ES-I3 (cell line): ENCODE measurements at regions not wholly inside any gene's neighbourhood (a gene's known extent, or its start where the extent isn't known, plus 50 kb on each side); places are given as distances from the start of the nearest gene placed in this dataset.
A peak's percentile ranks its signal among the peaks of the same experiment; 100 is the strongest.

Source experiments
- H3K36me3 ChIP-seq: 2 replicates; pipeline ENCODE4 v1.6.1; 2013; ENCODE audit warnings: mild to moderate bottlenecking, low read length, control low read depth, moderate library complexity; ENCODE audit not compliant: insufficient read depth
- H3K4me1 ChIP-seq: 2 replicates; pipeline ENCODE4 v1.6.1; 2013; ENCODE audit warnings: mild to moderate bottlenecking, control low read depth, low read length; ENCODE audit not compliant: insufficient read depth
- H3K9ac ChIP-seq: 2 replicates; pipeline ENCODE4 v1.6.1; 2013; ENCODE audit warnings: low read depth, mild to moderate bottlenecking, low read length, moderate library complexity
- H3K9me3 ChIP-seq: 2 replicates; pipeline ENCODE4 v1.6.1; 2013; ENCODE audit warnings: mild to moderate bottlenecking, low read length, moderate library complexity; ENCODE audit not compliant: control insufficient read depth, insufficient read depth

- Histone ChIP-seq H3K4me1 (peaks cover 21% of the 10 kb centered on the region), H3K9ac (peak overlapping the region; percentile 30), H3K9me3 (no peaks in the 10 kb centered on the region), H3K36me3 (no peaks in the 10 kb centered on the region)
These were observed 114.2 kb downstream of the SMIM20 start for GRCh38 chr4:26028133-26028792.

GRCh38 chr4:26028793-26029567, 115.0 kb downstream of the SMIM20 start:
- no peaks in the 10 kb centered on the region for H3K36me3 ChIP-seq
- H3K4me1 ChIP-seq, result peaks cover 21% of the 10 kb centered on the region
- peak overlapping the region; percentile 30 for H3K9ac ChIP-seq
- H3K9me3 ChIP-seq, result 0 out of 2 replicates have a peak, but pooled peaks cover 5% of the 10 kb centered on the region

- H3K9me3 ChIP-seq, result 0 out of 2 replicates have a peak, but pooled peaks cover 5% of the 10 kb centered on the region
These were observed 115.6 kb downstream of the SMIM20 start for GRCh38 chr4:26029568-26030131.

GRCh38 chr4:26030260-26030667, 116.2 kb downstream of the SMIM20 start:
- H3K9ac ChIP-seq, result peak overlapping the region; percentile 30; the same call in 1 of the 2 replicates
- 0 out of 2 replicates have a peak, but pooled peaks cover 5% of the 10 kb centered on the region for H3K9me3 ChIP-seq
- H3K4me1 ChIP-seq, result peaks cover 21% of the 10 kb centered on the region
- H3K36me3 ChIP-seq, result no peaks in the 10 kb centered on the region

More at GRCh38 chr4:26029568-26030131, 115.6 kb downstream of the SMIM20 start:
- Histone ChIP-seq H3K9ac (peak overlapping the region; percentile 30), H3K4me1 (peaks cover 21% of the 10 kb centered on the region), H3K36me3 (no peaks in the 10 kb centered on the region)

- Histone ChIP-seq H3K9me3 (0 out of 2 replicates have a peak, but pooled peaks cover 5% of the 10 kb centered on the region), H3K36me3 (no peaks in the 10 kb centered on the region), H3K9ac (peak overlapping the region; percentile 29), H3K4me1 (peaks cover 21% of the 10 kb centered on the region)
These were observed 116.8 kb downstream of the SMIM20 start for GRCh38 chr4:26030780-26031179.

- no peak overlapping the region for H3K9ac ChIP-seq
- H3K4me1 ChIP-seq, result peaks cover 21% of the 10 kb centered on the region
- H3K9me3 ChIP-seq, result 0 out of 2 replicates have a peak, but pooled peaks cover 5% of the 10 kb centered on the region
- H3K36me3 ChIP-seq, result no peaks in the 10 kb centered on the region
These were observed 117.7 kb downstream of the SMIM20 start for GRCh38 chr4:26031704-26032103.

GRCh38 chr4:26032142-26032541, 118.1 kb downstream of the SMIM20 start:
- H3K9ac ChIP-seq, result no peak overlapping the region
- no peaks in the 10 kb centered on the region for H3K36me3 ChIP-seq
- H3K4me1 ChIP-seq, result peaks cover 21% of the 10 kb centered on the region
- H3K9me3 ChIP-seq, result 0 out of 2 replicates have a peak, but pooled peaks cover 5% of the 10 kb centered on the region

- Histone ChIP-seq H3K36me3 (no peaks in the 10 kb centered on the region), H3K9ac (no peak overlapping the region), H3K9me3 (0 out of 2 replicates have a peak, but pooled peaks cover 5% of the 10 kb centered on the region), H3K4me1 (peaks cover 21% of the 10 kb centered on the region)
These were observed 118.8 kb downstream of the SMIM20 start for GRCh38 chr4:26032630-26033317.

- no peak overlapping the region for H3K9ac ChIP-seq
These were observed 119.4 kb downstream of the SMIM20 start for GRCh38 chr4:26033389-26033788.

GRCh38 chr4:26034849-26035248, 120.8 kb downstream of the SMIM20 start:
- Histone ChIP-seq H3K36me3 (no peaks in the 10 kb centered on the region), H3K9me3 (0 out of 2 replicates have a peak, but pooled peaks cover 5% of the 10 kb centered on the region), H3K4me1 (peaks cover 17% of the 10 kb centered on the region), H3K9ac (no peak overlapping the region)

More at GRCh38 chr4:26033389-26033788, 119.4 kb downstream of the SMIM20 start:
- 0 out of 2 replicates have a peak, but pooled peaks cover 5% of the 10 kb centered on the region for H3K9me3 ChIP-seq
- H3K4me1 ChIP-seq, result peaks cover 17% of the 10 kb centered on the region
- H3K36me3 ChIP-seq, result no peaks in the 10 kb centered on the region

- Histone ChIP-seq H3K36me3 (no peaks in the 10 kb centered on the region), H3K9ac (no peak overlapping the region), H3K9me3 (0 out of 2 replicates have a peak, but pooled peaks cover 5% of the 10 kb centered on the region), H3K4me1 (peaks cover 13% of the 10 kb centered on the region)
These were observed 121.9 kb downstream of the SMIM20 start for GRCh38 chr4:26035921-26036320.

GRCh38 chr4:26039639-26040359, 125.8 kb downstream of the SMIM20 start:
- H3K36me3 ChIP-seq, result no peaks in the 10 kb centered on the region
- peaks cover 6% of the 10 kb centered on the region; the same call in 1 of the 2 replicates for H3K4me1 ChIP-seq
- H3K9ac ChIP-seq, result no peak overlapping the region
- H3K9me3 ChIP-seq, result no peaks in the 10 kb centered on the region

- Histone ChIP-seq H3K4me1 (peaks cover 17% of the 10 kb centered on the region; the same call in 1 of the 2 replicates), H3K9me3 (0 out of 2 replicates have a peak, but pooled peaks cover 5% of the 10 kb centered on the region), H3K36me3 (no peaks in the 10 kb centered on the region)
These were observed 130.5 kb downstream of the SMIM20 start for GRCh38 chr4:26044524-26044923.

More at GRCh38 chr4:26044524-26044923, 130.5 kb downstream of the SMIM20 start:
- no peak overlapping the region for H3K9ac ChIP-seq
